ENCODE measurements at regions not wholly inside any gene's neighbourhood (a gene's known extent, or its start where the extent isn't known, plus 50 kb on each side); places are given as distances from the start of the nearest gene placed in this dataset.
"Not testable (repeated sequence)": the region's sequence is repeated elsewhere in the genome, so short reads cannot be mapped to it uniquely, and the experiment has no call there.

GRCh38 chr22:25431637-25432342 is 132.7 kb upstream of the GRK3 start:
- not testable (repeated sequence) for H3K27ac Mint-ChIP-seq; H3K9me3 Mint-ChIP-seq; H3K36me3 Mint-ChIP-seq (ENCODE audit: insufficient read depth in 2 of 2); H3K4me3 Mint-ChIP-seq; DNase-seq; ATAC-seq (replicated peaks in 1 of 2); H3K4me1 Mint-ChIP-seq (ENCODE audit: low read depth)
- H3K27me3 Mint-ChIP-seq (ENCODE audit: low read depth), result peaks cover 11% of the 10 kb centered on the region

- not testable (repeated sequence) for DNase-seq; ATAC-seq (replicated peaks in 1 of 2)
These were observed 131.0 kb upstream of the GRK3 start for GRCh38 chr22:25433381-25433970.

GRCh38 chr22:25437414-25438160 is 126.9 kb upstream of the GRK3 start:
- H3K4me3 Mint-ChIP-seq, result no peak overlapping the region
- no peaks in the 10 kb centered on the region for H3K36me3 Mint-ChIP-seq (ENCODE audit: insufficient read depth in 2 of 2)
- H3K9me3 Mint-ChIP-seq, result no peaks in the 10 kb centered on the region
- DNase-seq, result no peak
- no peaks in the 10 kb centered on the region for H3K4me1 Mint-ChIP-seq (ENCODE audit: low read depth)
- no peak overlapping the region for H3K27ac Mint-ChIP-seq
- ATAC-seq (replicated peaks in 1 of 2), result no peak
- H3K27me3 Mint-ChIP-seq (ENCODE audit: low read depth), result peaks cover 16% of the 10 kb centered on the region

More at GRCh38 chr22:25433381-25433970, 131.0 kb upstream of the GRK3 start:
- H3K36me3 Mint-ChIP-seq (ENCODE audit: insufficient read depth in 2 of 2); H3K9me3 Mint-ChIP-seq; H3K27ac Mint-ChIP-seq; H3K4me1 Mint-ChIP-seq (ENCODE audit: low read depth); H3K4me3 Mint-ChIP-seq: not testable (repeated sequence)
- H3K27me3 Mint-ChIP-seq (ENCODE audit: low read depth), result peaks cover 11% of the 10 kb centered on the region

GRCh38 chr22:25447067-25447685 is 117.3 kb upstream of the GRK3 start:
- DNase-seq (no peak), ATAC-seq (replicated peaks in 1 of 2) (no peak)
- Mint-ChIP-seq H3K36me3 (ENCODE audit: insufficient read depth in 2 of 2) (peaks cover 0 to 3% of the 10 kb centered on the region in 2 donors), H3K27ac (no peak overlapping the region), H3K4me3 (peak overlapping the region; percentile 86 to 89), H3K4me1 (ENCODE audit: low read depth) (peaks cover 34% of the 10 kb centered on the region), H3K9me3 (no peaks in the 10 kb centered on the region), H3K27me3 (ENCODE audit: low read depth) (no peaks in the 10 kb centered on the region)

GRCh38 chr22:25447686-25448434 is 116.6 kb upstream of the GRK3 start:
- peak; percentile 91 to 92 for DNase-seq
- H3K4me3 Mint-ChIP-seq, result peak overlapping the region; percentile 86 to 89
- peak; percentile 91 to 94 for ATAC-seq (replicated peaks in 1 of 2)
- H3K9me3 Mint-ChIP-seq, result no peaks in the 10 kb centered on the region
- H3K27me3 Mint-ChIP-seq (ENCODE audit: low read depth), result no peaks in the 10 kb centered on the region
- peaks cover 40% of the 10 kb centered on the region for H3K4me1 Mint-ChIP-seq (ENCODE audit: low read depth)
- H3K36me3 Mint-ChIP-seq (ENCODE audit: insufficient read depth in 2 of 2), result peaks cover 0 to 3% of the 10 kb centered on the region in 2 donors
- H3K27ac Mint-ChIP-seq, result peak overlapping the region; percentile 96

GRCh38 chr22:25448435-25449051 is 115.9 kb upstream of the GRK3 start:
- Mint-ChIP-seq H3K36me3 (ENCODE audit: insufficient read depth in 2 of 2) (peaks cover under 1 to 4% of the 10 kb centered on the region in 2 donors), H3K27me3 (ENCODE audit: low read depth) (no peaks in the 10 kb centered on the region), H3K4me3 (peak overlapping the region; percentile 86 to 89), H3K9me3 (no peaks in the 10 kb centered on the region), H3K27ac (peak overlapping the region; percentile 96), H3K4me1 (ENCODE audit: low read depth) (peaks cover 46% of the 10 kb centered on the region)
- peak; percentile 29 to 32 for DNase-seq
- ATAC-seq (replicated peaks in 1 of 2), result peak; percentile 36 to 42

GRCh38 chr22:25449781-25450317 is 114.6 kb upstream of the GRK3 start:
- H3K27me3 Mint-ChIP-seq (ENCODE audit: low read depth), result no peaks in the 10 kb centered on the region
- no peaks in the 10 kb centered on the region for H3K9me3 Mint-ChIP-seq
- peaks cover 5 to 7% of the 10 kb centered on the region in 2 donors for H3K36me3 Mint-ChIP-seq (ENCODE audit: insufficient read depth in 2 of 2)
- peak overlapping the region; percentile 77 for H3K27ac Mint-ChIP-seq
- ATAC-seq (replicated peaks in 1 of 2) (no peak), DNase-seq (no peak)
- peaks cover 56% of the 10 kb centered on the region for H3K4me1 Mint-ChIP-seq (ENCODE audit: low read depth)
- peak overlapping the region; percentile 86 to 89 for H3K4me3 Mint-ChIP-seq

GRCh38 chr22:25451480-25452114 is 112.9 kb upstream of the GRK3 start:
- Mint-ChIP-seq H3K4me1 (ENCODE audit: low read depth) (peaks cover 56% of the 10 kb centered on the region), H3K4me3 (peak overlapping the region; percentile 54 to 77), H3K9me3 (no peaks in the 10 kb centered on the region)

GRCh38 chr22:25452116-25452700 is 112.3 kb upstream of the GRK3 start:
- peak overlapping the region; percentile 38 to 77 for H3K4me3 Mint-ChIP-seq
- ATAC-seq (replicated peaks in 1 of 2) (no peak), DNase-seq (no peak)
- H3K27ac Mint-ChIP-seq, result peak overlapping the region; percentile 85
- H3K9me3 Mint-ChIP-seq, result no peaks in the 10 kb centered on the region
- no peaks in the 10 kb centered on the region for H3K27me3 Mint-ChIP-seq (ENCODE audit: low read depth)
- peaks cover 56% of the 10 kb centered on the region for H3K4me1 Mint-ChIP-seq (ENCODE audit: low read depth)
- H3K36me3 Mint-ChIP-seq (ENCODE audit: insufficient read depth in 2 of 2), result peaks cover 7 to 9% of the 10 kb centered on the region in 2 donors

More at GRCh38 chr22:25451480-25452114, 112.9 kb upstream of the GRK3 start:
- Mint-ChIP-seq H3K27ac (peak overlapping the region; percentile 85), H3K36me3 (ENCODE audit: insufficient read depth in 2 of 2) (peaks cover 7% of the 10 kb centered on the region in 2 donors), H3K27me3 (ENCODE audit: low read depth) (no peaks in the 10 kb centered on the region)
- no peak for DNase-seq
- no peak for ATAC-seq (replicated peaks in 1 of 2)

GRCh38 chr22:25453058-25453457 is 111.4 kb upstream of the GRK3 start:
- peak overlapping the region; percentile 6 for H3K27ac Mint-ChIP-seq
- DNase-seq (no peak), ATAC-seq (replicated peaks in 1 of 2) (no peak)
- peaks cover 56% of the 10 kb centered on the region for H3K4me1 Mint-ChIP-seq (ENCODE audit: low read depth)
- peak overlapping the region; percentile 24 to 77 for H3K4me3 Mint-ChIP-seq
- H3K36me3 Mint-ChIP-seq (ENCODE audit: insufficient read depth in 2 of 2), result peaks cover 6 to 7% of the 10 kb centered on the region in 2 donors
- H3K27me3 Mint-ChIP-seq (ENCODE audit: low read depth), result no peaks in the 10 kb centered on the region
- H3K9me3 Mint-ChIP-seq, result no peaks in the 10 kb centered on the region

- H3K9me3 Mint-ChIP-seq, result no peaks in the 10 kb centered on the region
- H3K4me1 Mint-ChIP-seq (ENCODE audit: low read depth), result peaks cover 56% of the 10 kb centered on the region
- peak; percentile 29 to 48 for DNase-seq
- H3K27me3 Mint-ChIP-seq (ENCODE audit: low read depth), result no peaks in the 10 kb centered on the region
- peak; percentile 72 to 82 for ATAC-seq (replicated peaks in 1 of 2)
- H3K36me3 Mint-ChIP-seq (ENCODE audit: insufficient read depth in 2 of 2), result peaks cover 6 to 7% of the 10 kb centered on the region in 2 donors
- peak overlapping the region; percentile 24 to 68 for H3K4me3 Mint-ChIP-seq
- H3K27ac Mint-ChIP-seq, result peak overlapping the region; percentile 91
These were observed 110.9 kb upstream of the GRK3 start for GRCh38 chr22:25453557-25453956.
